CD4-positive, CD25-positive, alpha-beta regulatory T cell (primary cell): ENCODE measurements at regions not wholly inside any gene's neighbourhood (a gene's known extent, or its start where the extent isn't known, plus 50 kb on each side); places are given as distances from the start of the nearest gene placed in this dataset.
A peak's percentile ranks its signal among the peaks of the same experiment; 100 is the strongest.

ENCODE experiments used
- ATAC-seq, 2 donors: fragments of 150-1000 bp; cut with Tn5 transposase; one replicate each; pipeline ENCODE4 v1.10.0; 2021; ENCODE audit warnings: low read depth in 2 of 2, moderate number of reproducible peaks in 2 of 2, moderate library complexity in 1 of 2
- DNase-seq, 3 donors: peaks; one replicate each; pipeline versions ENCODE4 v3.0.0 to v3.0.0-alpha.2; 2012 to 2022; ENCODE audit warnings: mixed read lengths in 1 of 3
- H3K27ac ChIP-seq: one replicate; pipeline ENCODE4 v1.7.0; 2013; ENCODE audit warnings: mild to moderate bottlenecking, low read length; ENCODE audit not compliant: insufficient read depth, poor library complexity, severe bottlenecking
- H3K27me3 ChIP-seq: one replicate; pipeline ENCODE4 v1.7.0; 2013; ENCODE audit warnings: low read length; ENCODE audit not compliant: control insufficient read depth, insufficient read depth
- H3K36me3 ChIP-seq: one replicate; pipeline ENCODE4 v1.7.0; 2013; ENCODE audit warnings: mild to moderate bottlenecking, low read length, moderate library complexity; ENCODE audit not compliant: control insufficient read depth, insufficient read depth
- H3K4me1 ChIP-seq: 2 replicates; pipeline ENCODE4 v1.7.0; 2013; ENCODE audit warnings: mild to moderate bottlenecking, low read length; ENCODE audit not compliant: insufficient read depth, control insufficient read depth, poor library complexity, severe bottlenecking
- H3K4me3 ChIP-seq: one replicate; pipeline ENCODE4 v1.7.0; 2013; ENCODE audit warnings: low read depth, mild to moderate bottlenecking, low read length, moderate library complexity
- H3K9me3 ChIP-seq, 2 experiments: 1 replicate in 1 of 2; 2 replicates in 1 of 2; pipeline ENCODE4 v1.7.0; 2013; ENCODE audit warnings: low read length in 2 of 2, mild to moderate bottlenecking in 1 of 2, moderate library complexity in 1 of 2; ENCODE audit not compliant: control insufficient read depth in 2 of 2
- H3K27ac Mint-ChIP-seq, 3 donors: one replicate each; pipeline ENCODE4 v1.8.0; 2020 to 2022; ENCODE audit warnings: mild to moderate bottlenecking in 3 of 3, mixed read lengths in 3 of 3, moderate library complexity in 2 of 3
- H3K27me3 Mint-ChIP-seq: one replicate; pipeline ENCODE4 v1.8.0; 2022; ENCODE audit warnings: mild to moderate bottlenecking, mixed read lengths
- H3K36me3 Mint-ChIP-seq: one replicate; pipeline ENCODE4 v1.8.0; 2020; ENCODE audit warnings: mixed read lengths
- H3K4me1 Mint-ChIP-seq, 4 donors: one replicate each; pipeline ENCODE4 v1.8.0; 2020 to 2022; ENCODE audit warnings: mixed read lengths in 4 of 4, mild to moderate bottlenecking in 1 of 4
- H3K4me3 Mint-ChIP-seq, 4 donors: one replicate each; pipeline ENCODE4 v1.8.0; 2020 to 2022; ENCODE audit warnings: mild to moderate bottlenecking in 4 of 4, mixed read lengths in 4 of 4, moderate library complexity in 3 of 4
- H3K9me3 Mint-ChIP-seq, 7 donors: one replicate each; pipeline ENCODE4 v1.8.0; 2020 to 2022; ENCODE audit warnings: mixed read lengths in 7 of 7, mild to moderate bottlenecking in 3 of 7, moderate library complexity in 2 of 7

- no peak overlapping the region for H3K27ac Mint-ChIP-seq
- no peak overlapping the region for H3K27ac ChIP-seq
Observed at GRCh38 chr6:163659803-163660202, 245.3 kb downstream of the QKI start.

DNA sequence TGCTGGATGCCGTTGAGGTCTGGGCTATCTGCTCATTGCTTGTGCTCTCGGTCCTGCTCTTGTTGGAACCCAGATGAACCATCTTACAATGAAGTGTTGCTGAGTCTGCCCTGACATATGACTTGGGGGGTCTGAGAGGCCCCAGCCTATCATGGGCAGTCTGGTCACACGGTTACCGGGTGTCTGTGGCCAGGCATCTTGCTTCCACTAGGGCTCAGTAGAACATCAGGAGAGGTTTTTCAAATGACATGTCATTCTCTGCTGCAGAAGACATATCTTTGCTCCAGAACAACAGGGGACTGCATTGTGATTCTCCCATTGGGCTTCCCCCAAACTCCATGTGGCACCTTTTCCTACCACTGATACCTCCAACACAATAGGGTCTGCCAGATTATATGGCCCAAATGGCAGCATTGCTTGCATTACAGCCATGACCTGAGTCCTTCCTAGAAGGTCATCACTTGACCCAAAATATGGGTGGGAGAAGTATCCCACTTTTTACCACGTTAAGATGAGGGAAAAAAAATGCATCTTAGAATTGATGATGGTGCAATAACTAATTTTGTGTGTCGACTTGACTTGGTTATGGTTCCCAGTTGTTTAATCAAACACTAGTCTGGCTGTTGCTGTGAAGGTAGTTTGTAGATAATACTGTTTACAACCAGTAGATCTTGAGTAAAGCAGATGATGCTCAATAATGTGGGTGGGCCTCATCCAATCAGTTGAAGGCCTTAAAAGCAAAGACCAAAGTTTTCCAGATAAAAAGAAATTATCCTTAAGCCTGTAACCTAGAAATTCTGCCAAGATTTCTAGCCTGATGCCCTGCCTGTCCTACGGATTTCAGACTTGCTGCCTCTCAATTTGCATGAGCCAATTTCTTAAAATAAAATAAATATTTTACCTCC lies 241.0 kb downstream of the QKI start:
- no peaks in the 10 kb centered on the region for H3K36me3 ChIP-seq
- ATAC-seq (no peak), DNase-seq (peak in 1 of 3 donors; percentile 1)
- Mint-ChIP-seq H3K9me3 (peaks cover 0 to 1% (median 0%) of the 10 kb centered on the region in 7 donors), H3K4me1 (no peaks in the 10 kb centered on the region), H3K4me3 (no peak overlapping the region), H3K36me3 (no peaks in the 10 kb centered on the region), H3K27ac (no peak overlapping the region), H3K27me3 (no peaks in the 10 kb centered on the region)
- no peaks in the 10 kb centered on the region for H3K4me1 ChIP-seq
- H3K27ac ChIP-seq = no peak overlapping the region
- peaks cover 3% of the 10 kb centered on the region for H3K27me3 ChIP-seq
- no peak overlapping the region for H3K4me3 ChIP-seq
- no peaks in the 10 kb centered on the region for H3K9me3 ChIP-seq

More at GRCh38 chr6:163659803-163660202, 245.3 kb downstream of the QKI start:
- Mint-ChIP-seq H3K4me3 (no peak overlapping the region), H3K9me3 (peaks cover 0 to 3% (median 0%) of the 10 kb centered on the region in 7 donors), H3K4me1 (no peaks in the 10 kb centered on the region), H3K36me3 (no peaks in the 10 kb centered on the region), H3K27me3 (no peaks in the 10 kb centered on the region)
- H3K36me3 ChIP-seq = no peaks in the 10 kb centered on the region
- ATAC-seq = no peak
- no peaks in the 10 kb centered on the region for H3K4me1 ChIP-seq
- H3K9me3 ChIP-seq = no peaks in the 10 kb centered on the region
- DNase-seq = no peak
- no peak overlapping the region for H3K4me3 ChIP-seq
- H3K27me3 ChIP-seq = peaks cover 3% of the 10 kb centered on the region

- Histone ChIP-seq H3K36me3 (no peaks in the 10 kb centered on the region), H3K27ac (no peak overlapping the region), H3K27me3 (no peaks in the 10 kb centered on the region), H3K9me3 (no peaks in the 10 kb centered on the region), H3K4me3 (no peak overlapping the region), H3K4me1 (no peaks in the 10 kb centered on the region)
- no peaks in the 10 kb centered on the region for H3K27me3 Mint-ChIP-seq
- H3K27ac Mint-ChIP-seq = peak overlapping the region in 1 of 3 donors; percentile 22
- ATAC-seq = no peak
- no peak overlapping the region for H3K4me3 Mint-ChIP-seq
- H3K36me3 Mint-ChIP-seq = no peaks in the 10 kb centered on the region
- H3K4me1 Mint-ChIP-seq = no peaks in the 10 kb centered on the region
- no peak for DNase-seq
- peaks cover 0 to 1% (median 0%) of the 10 kb centered on the region in 7 donors for H3K9me3 Mint-ChIP-seq
Observed at GRCh38 chr6:163651915-163652668, 237.6 kb downstream of the QKI start.

DNA sequence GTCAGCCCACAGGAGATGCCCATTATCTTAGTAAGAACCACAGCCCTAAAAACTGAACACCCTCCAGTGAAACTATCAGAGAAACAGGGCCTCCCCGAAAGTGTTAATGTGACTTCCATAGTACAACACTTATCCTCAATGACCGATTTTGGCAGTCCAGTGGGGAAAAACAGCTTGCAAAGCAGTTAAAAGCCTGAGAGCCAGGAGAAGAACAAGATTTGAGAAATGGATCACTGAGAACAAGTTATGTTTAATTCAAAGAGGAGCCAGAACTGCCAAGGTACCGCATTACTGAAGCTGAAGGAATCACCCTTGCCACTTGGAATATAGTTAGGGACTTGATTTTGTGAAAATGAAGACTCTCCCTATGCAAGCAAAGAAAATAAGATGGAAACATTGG lies 236.9 kb downstream of the QKI start:
- no peaks in the 10 kb centered on the region for H3K36me3 Mint-ChIP-seq
- Histone ChIP-seq H3K36me3 (no peaks in the 10 kb centered on the region), H3K27ac (no peak overlapping the region), H3K4me1 (no peaks in the 10 kb centered on the region), H3K9me3 (no peaks in the 10 kb centered on the region), H3K4me3 (no peak overlapping the region), H3K27me3 (no peaks in the 10 kb centered on the region)
- peaks cover 0 to 1% (median 0%) of the 10 kb centered on the region in 7 donors for H3K9me3 Mint-ChIP-seq
- H3K27ac Mint-ChIP-seq = no peak overlapping the region
- DNase-seq (no peak), ATAC-seq (no peak)
- no peaks in the 10 kb centered on the region for H3K4me1 Mint-ChIP-seq
- H3K27me3 Mint-ChIP-seq = no peaks in the 10 kb centered on the region
- no peak overlapping the region for H3K4me3 Mint-ChIP-seq

DNA sequence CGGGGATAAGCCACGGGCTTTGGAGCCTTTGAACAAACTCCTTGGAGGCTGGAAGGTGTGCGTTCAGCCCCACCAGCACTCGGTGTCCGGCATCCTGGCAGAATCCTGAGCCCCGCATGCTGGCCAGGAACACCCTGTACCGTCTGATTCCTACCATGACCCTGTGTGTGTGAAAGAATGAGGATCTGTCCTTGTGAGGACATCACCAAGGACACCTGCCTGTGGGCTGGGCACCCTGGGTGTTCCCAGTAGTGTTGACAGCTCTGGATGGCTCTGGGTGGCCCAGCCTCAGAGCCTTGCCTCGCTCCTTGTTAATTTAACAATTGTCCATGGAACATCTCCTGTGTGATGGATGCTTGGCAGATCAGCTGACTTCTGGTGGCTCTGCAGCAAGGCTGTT lies 234.3 kb downstream of the QKI start:
- Histone ChIP-seq H3K36me3 (no peaks in the 10 kb centered on the region), H3K27ac (no peak overlapping the region), H3K4me1 (no peaks in the 10 kb centered on the region), H3K9me3 (no peaks in the 10 kb centered on the region), H3K4me3 (no peak overlapping the region), H3K27me3 (no peaks in the 10 kb centered on the region)
- Mint-ChIP-seq H3K9me3 (peaks cover 0 to 1% (median 0%) of the 10 kb centered on the region in 7 donors), H3K36me3 (no peaks in the 10 kb centered on the region), H3K27ac (no peak overlapping the region), H3K27me3 (no peaks in the 10 kb centered on the region), H3K4me1 (no peaks in the 10 kb centered on the region), H3K4me3 (no peak overlapping the region)
- ATAC-seq = no peak
- no peak for DNase-seq

- Histone ChIP-seq H3K4me1 (no peaks in the 10 kb centered on the region), H3K36me3 (no peaks in the 10 kb centered on the region), H3K9me3 (no peaks in the 10 kb centered on the region), H3K27me3 (no peaks in the 10 kb centered on the region), H3K4me3 (no peak overlapping the region), H3K27ac (no peak overlapping the region)
- H3K36me3 Mint-ChIP-seq = no peaks in the 10 kb centered on the region
- H3K27me3 Mint-ChIP-seq = no peaks in the 10 kb centered on the region
- DNase-seq (no peak), ATAC-seq (no peak)
- no peak overlapping the region for H3K4me3 Mint-ChIP-seq
- no peaks in the 10 kb centered on the region for H3K4me1 Mint-ChIP-seq
- peaks cover 0 to 1% (median 0%) of the 10 kb centered on the region in 7 donors for H3K9me3 Mint-ChIP-seq
- H3K27ac Mint-ChIP-seq = no peak overlapping the region
Observed at GRCh38 chr6:163647624-163648023, 233.1 kb downstream of the QKI start.

DNA sequence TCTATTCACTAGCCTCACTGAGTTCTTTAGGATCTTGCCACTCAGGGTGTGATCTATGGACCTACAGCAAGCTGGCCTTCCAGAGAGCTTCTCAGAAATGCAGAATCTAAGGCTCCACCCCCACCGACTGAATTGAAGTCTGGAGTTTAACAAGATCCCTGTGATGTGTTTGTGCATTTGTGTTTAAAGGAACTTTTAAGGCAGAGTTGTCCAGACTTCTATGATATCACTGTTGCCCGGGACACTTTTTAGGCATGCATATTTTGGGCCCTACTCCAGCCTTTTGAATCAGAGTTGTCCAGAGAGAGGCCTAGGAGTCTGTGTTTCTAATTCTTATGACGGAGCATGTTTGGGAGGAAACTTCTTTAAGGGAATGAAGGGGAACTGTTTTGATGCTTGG lies 232.3 kb downstream of the QKI start:
- H3K27me3 Mint-ChIP-seq = no peaks in the 10 kb centered on the region
- Histone ChIP-seq H3K4me3 (no peak overlapping the region), H3K36me3 (no peaks in the 10 kb centered on the region), H3K4me1 (no peaks in the 10 kb centered on the region), H3K27ac (no peak overlapping the region), H3K9me3 (no peaks in the 10 kb centered on the region), H3K27me3 (no peaks in the 10 kb centered on the region)
- no peak overlapping the region for H3K4me3 Mint-ChIP-seq
- H3K9me3 Mint-ChIP-seq = peaks cover 0 to 1% (median 0%) of the 10 kb centered on the region in 7 donors
- DNase-seq (no peak), ATAC-seq (no peak)
- no peaks in the 10 kb centered on the region for H3K4me1 Mint-ChIP-seq
- no peak overlapping the region for H3K27ac Mint-ChIP-seq
- H3K36me3 Mint-ChIP-seq = no peaks in the 10 kb centered on the region
